Liver (tissue), 8 donors: ENCODE measurements at regions not wholly inside any gene's neighbourhood (a gene's known extent, or its start where the extent isn't known, plus 50 kb on each side); places are given as distances from the start of the nearest gene placed in this dataset.
"Not testable (repeated sequence)": the region's sequence is repeated elsewhere in the genome, so short reads cannot be mapped to it uniquely, and the experiment has no call there.

Source experiments
- DNase-seq: peaks from one replicate; pipeline ENCODE4 v3.0.0-alpha.2; 2017; ENCODE audit warnings: low spot score
- H3K27ac ChIP-seq, 2 donors: one replicate each; pipeline ENCODE4 v1.7.0; 2013; ENCODE audit warnings: inconsistent platforms in 2 of 2, low read length in 2 of 2, control low read depth in 1 of 2, low read depth in 1 of 2, mild to moderate bottlenecking in 1 of 2
- H3K27me3 ChIP-seq, 4 donors: one replicate each; pipeline versions ENCODE4 v1.6.1 to v1.7.0; 2013; ENCODE audit warnings: low read length in 3 of 4, inconsistent platforms in 1 of 4, mild to moderate bottlenecking in 1 of 4, moderate library complexity in 1 of 4; ENCODE audit not compliant: control insufficient read depth in 4 of 4, insufficient read depth in 4 of 4
- H3K36me3 ChIP-seq, 4 donors: one replicate each; pipeline versions ENCODE4 v1.6.1 to v1.7.0; 2013; ENCODE audit warnings: low read length in 3 of 4, mild to moderate bottlenecking in 3 of 4, low read depth in 1 of 4, moderate library complexity in 1 of 4; ENCODE audit not compliant: control insufficient read depth in 4 of 4, insufficient read depth in 3 of 4
- H3K4me1 ChIP-seq, 4 donors: one replicate each; pipeline versions ENCODE4 v1.6.1 to v1.7.0; 2013; ENCODE audit warnings: low read length in 3 of 4, mild to moderate bottlenecking in 3 of 4, moderate library complexity in 1 of 4; ENCODE audit not compliant: control insufficient read depth in 4 of 4, insufficient read depth in 4 of 4
- H3K4me3 ChIP-seq, 3 donors: one replicate each; pipeline versions ENCODE4 v1.6.1 to v1.7.0; 2013; ENCODE audit warnings: low read length in 3 of 3, control low read depth in 1 of 3, low read depth in 1 of 3, mild to moderate bottlenecking in 1 of 3
- H3K9ac ChIP-seq, 2 donors: one replicate each; pipeline ENCODE4 v1.7.0; 2013; ENCODE audit warnings: low read length in 2 of 2, mild to moderate bottlenecking in 2 of 2, moderate library complexity in 2 of 2, control low read depth in 1 of 2, low read depth in 1 of 2
- H3K9me3 ChIP-seq, 4 donors: one replicate each; pipeline versions ENCODE4 v1.6.1 to v1.7.0; 2013; ENCODE audit warnings: low read length in 3 of 4; ENCODE audit not compliant: control insufficient read depth in 4 of 4
- ATF3 ChIP-seq: IDR thresholded peaks from 2 replicates; pipeline ENCODE4 v1.6.1; 2016; ENCODE audit warnings: antibody characterized with exemption
- CTCF ChIP-seq: fragments of 150-350 bp; IDR thresholded peaks from 2 replicates; pipeline ENCODE4 v1.5.1; 2017; ENCODE audit warnings: improper control_type of control experiment, low read depth, low read length; ENCODE audit not compliant: missing input control
- EGR1 ChIP-seq, 2 donors: IDR thresholded peaks; 2 replicates each; pipeline ENCODE4 v1.6.1; 2016 to 2018; ENCODE audit warnings: antibody characterized with exemption in 2 of 2, low read depth in 2 of 2
- FOXA1 ChIP-seq: IDR thresholded peaks from 2 replicates; pipeline ENCODE4 v1.6.1; 2016; ENCODE audit warnings: antibody characterized with exemption
- FOXA2 ChIP-seq: IDR thresholded peaks from 2 replicates; pipeline ENCODE4 v1.6.1; 2016; ENCODE audit warnings: antibody characterized with exemption
- GABPA ChIP-seq, 2 donors: IDR thresholded peaks in 1 of 2; conservative IDR thresholded peaks in 1 of 2; 2 replicates each; pipeline ENCODE4 v1.6.1; 2016; ENCODE audit warnings: antibody characterized with exemption in 2 of 2, mild to moderate bottlenecking in 1 of 2, moderate library complexity in 1 of 2
- HNF4A ChIP-seq, 2 donors: conservative IDR thresholded peaks; 2 replicates each; pipeline ENCODE4 v1.6.1; 2016; ENCODE audit warnings: antibody characterized with exemption in 2 of 2, mild to moderate bottlenecking in 2 of 2
- HNF4G ChIP-seq: IDR thresholded peaks from 2 replicates; pipeline ENCODE4 v1.6.1; 2016; ENCODE audit warnings: antibody characterized with exemption
- JUND ChIP-seq, 2 donors: IDR thresholded peaks; 2 replicates each; pipeline ENCODE4 v1.6.1; 2016; ENCODE audit warnings: antibody characterized with exemption in 2 of 2
- MAX ChIP-seq: IDR thresholded peaks from 2 replicates; pipeline ENCODE4 v1.6.1; 2016; ENCODE audit warnings: antibody characterized with exemption
- RAD21 ChIP-seq, 2 donors: IDR thresholded peaks; 2 replicates each; pipeline ENCODE4 v1.6.1; 2016; ENCODE audit warnings: antibody characterized with exemption in 2 of 2, mild to moderate bottlenecking in 2 of 2
- REST ChIP-seq: IDR thresholded peaks from 2 replicates; pipeline ENCODE4 v1.6.1; 2016; ENCODE audit warnings: antibody characterized with exemption, mild to moderate bottlenecking
- RXRA ChIP-seq, 2 donors: IDR thresholded peaks; 2 replicates each; pipeline ENCODE4 v1.6.1; 2017 to 2018; ENCODE audit warnings: antibody characterized with exemption in 2 of 2, mild to moderate bottlenecking in 1 of 2
- SP1 ChIP-seq: IDR thresholded peaks from 2 replicates; pipeline ENCODE4 v1.6.1; 2018; ENCODE audit warnings: antibody characterized with exemption, mild to moderate bottlenecking
- TAF1 ChIP-seq: conservative IDR thresholded peaks from 2 replicates; pipeline ENCODE4 v1.6.1; 2016; ENCODE audit warnings: antibody characterized with exemption, mild to moderate bottlenecking
- YY1 ChIP-seq: IDR thresholded peaks from 2 replicates; pipeline ENCODE4 v1.6.1; 2016; ENCODE audit warnings: antibody characterized with exemption, mild to moderate bottlenecking
- ZBTB33 ChIP-seq: IDR thresholded peaks from 2 replicates; pipeline ENCODE4 v1.6.1; 2016; ENCODE audit warnings: antibody characterized with exemption
- WGBS: extraction: QIAGEN DNeasy Blood & Tissue Kit; methylation state at CpG from one replicate; pipeline ENCODE4 v1.1.7; 2013; 5-methylcytosine and 5-hydroxymethylcytosine counted together
- donor health status: healthy.
- donor health status: healthy.
- donor health status: healthy.
- donor health status: healthy.
- donor health status: healthy.

GRCh38 chr2:190149908-190150307 lies 87.4 kb upstream of the MSTN start (continued):
- TF ChIP-seq HNF4A (conservative IDR thresholded peaks at IDR 0.05), result no peak
- TF ChIP-seq FOXA2, result no peak
- no peak for TF ChIP-seq HNF4G

GRCh38 chr2:190149200-190149599 lies 86.7 kb upstream of the MSTN start:
- no peak overlapping the region for H3K4me3 ChIP-seq
- DNase-seq, result no peak
- H3K9me3 ChIP-seq, result no peaks in the 10 kb centered on the region
- no peaks in the 10 kb centered on the region for H3K4me1 ChIP-seq
- H3K27me3 ChIP-seq, result no peaks in the 10 kb centered on the region
- no peaks in the 10 kb centered on the region for H3K36me3 ChIP-seq
- H3K27ac ChIP-seq, result no peak overlapping the region
- H3K9ac ChIP-seq, result no peak overlapping the region
- 87% methylated on average over 4 of the region's 4 CpGs for WGBS
- TF ChIP-seq YY1 (no peak), TAF1 (no peak), JUND (IDR thresholded peaks at IDR 0.05) (no peak), SP1 (no peak), ZBTB33 (no peak), CTCF (no peak), HNF4A (conservative IDR thresholded peaks at IDR 0.05) (no peak), FOXA1 (no peak), REST (no peak), EGR1 (IDR thresholded peaks at IDR 0.05; ENCODE audit: low read depth in 2 of 2) (no peak), RAD21 (IDR thresholded peaks at IDR 0.05) (no peak), ATF3 (no peak), HNF4G (no peak), GABPA (IDR thresholded peaks at IDR 0.05 in 1 of 2, conservative IDR thresholded peaks at IDR 0.05 in 1 of 2) (no peak), FOXA2 (no peak), RXRA (IDR thresholded peaks at IDR 0.05) (no peak), MAX (no peak)

GRCh38 chr2:190146109-190146508 lies 83.6 kb upstream of the MSTN start:
- not testable (repeated sequence) for H3K9ac ChIP-seq, H3K36me3 ChIP-seq, H3K27ac ChIP-seq, H3K4me3 ChIP-seq, H3K4me1 ChIP-seq, H3K27me3 ChIP-seq, DNase-seq, H3K9me3 ChIP-seq
- 92% methylated on average over 5 of the region's 5 CpGs for WGBS

- H3K9me3 ChIP-seq, H3K27me3 ChIP-seq, H3K27ac ChIP-seq, H3K4me3 ChIP-seq, DNase-seq, H3K9ac ChIP-seq, H3K36me3 ChIP-seq, H3K4me1 ChIP-seq: not testable (repeated sequence)
- WGBS, result 93% methylated on average over 2 of the region's 2 CpGs
Measured at GRCh38 chr2:190140474-190140873, 77.9 kb upstream of the MSTN start.
